Stimulated activated naive B cell treated with anti-CD40 and anti-IgM and Interleukin-4, amounts not matched to agents 10 μg/mL and 1 μg/mL and 100 μg/mL, for 72 hours (primary cell): ENCODE measurements at regions not wholly inside any gene's neighbourhood (a gene's known extent, or its start where the extent isn't known, plus 50 kb on each side); places are given as distances from the start of the nearest gene placed in this dataset.

ENCODE experiments used
- ATAC-seq, 2 donors: fragments of 150-1000 bp; cut with Tn5 transposase; replicated peaks; 2 replicates each; pipeline ENCODE4 v1.10.0; 2021; ENCODE audit warnings: moderate library complexity in 1 of 2
- DNase-seq: peaks from one replicate; pipeline ENCODE4 v3.0.0; 2021
- H3K27ac Mint-ChIP-seq: one replicate; pipeline ENCODE4 v1.8.0; 2022; ENCODE audit warnings: mild to moderate bottlenecking, mixed read lengths
- H3K27me3 Mint-ChIP-seq, 2 donors: one replicate each; pipeline ENCODE4 v1.8.0; 2022; ENCODE audit warnings: mixed read lengths in 2 of 2
- H3K36me3 Mint-ChIP-seq, 2 donors: one replicate each; pipeline ENCODE4 v1.8.0; 2022; ENCODE audit warnings: mixed read lengths in 2 of 2, mild to moderate bottlenecking in 1 of 2
- H3K4me1 Mint-ChIP-seq, 2 donors: one replicate each; pipeline ENCODE4 v1.8.0; 2022; ENCODE audit warnings: mixed read lengths in 2 of 2, mild to moderate bottlenecking in 1 of 2
- H3K4me3 Mint-ChIP-seq, 2 donors: one replicate each; pipeline ENCODE4 v1.8.0; 2022; ENCODE audit warnings: mild to moderate bottlenecking in 2 of 2, mixed read lengths in 2 of 2, moderate library complexity in 1 of 2
- H3K9me3 Mint-ChIP-seq, 2 donors: one replicate each; pipeline ENCODE4 v1.8.0; 2022; ENCODE audit warnings: mixed read lengths in 2 of 2, mild to moderate bottlenecking in 1 of 2

DNA sequence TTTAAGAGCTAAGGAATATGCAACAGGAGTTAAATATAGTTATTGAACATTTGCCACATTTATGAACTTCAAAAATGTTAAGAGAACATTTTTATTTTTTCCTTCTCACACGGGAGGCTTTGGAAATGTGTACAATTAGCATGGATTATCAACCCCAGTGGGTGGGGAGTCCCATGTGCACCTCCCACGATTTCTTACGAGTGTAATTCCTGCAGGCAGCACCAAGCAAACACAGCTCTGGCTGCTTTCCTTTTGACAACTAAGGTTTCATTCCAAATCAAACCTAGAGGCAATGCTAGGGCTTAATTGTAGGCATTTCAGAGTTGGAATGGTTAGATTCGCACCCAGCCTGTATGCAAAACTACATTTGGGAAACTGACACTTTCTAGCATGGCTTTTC lies 460.9 kb downstream of the METTL15 start:
- no peak for ATAC-seq
- no peaks in the 10 kb centered on the region for H3K9me3 Mint-ChIP-seq
- H3K36me3 Mint-ChIP-seq = no peaks in the 10 kb centered on the region
- no peaks in the 10 kb centered on the region for H3K4me1 Mint-ChIP-seq
- no peak overlapping the region for H3K4me3 Mint-ChIP-seq
- H3K27me3 Mint-ChIP-seq = no peaks in the 10 kb centered on the region
- no peak overlapping the region for H3K27ac Mint-ChIP-seq
- DNase-seq = no peak

GRCh38 chr11:28566339-28567089 lies 458.3 kb downstream of the METTL15 start:
- peak; percentile 10 for DNase-seq
- no peak overlapping the region for H3K4me3 Mint-ChIP-seq
- no peaks in the 10 kb centered on the region for H3K27me3 Mint-ChIP-seq
- H3K4me1 Mint-ChIP-seq = no peaks in the 10 kb centered on the region
- no peaks in the 10 kb centered on the region for H3K9me3 Mint-ChIP-seq
- ATAC-seq = peak; percentile 44 to 82
- no peak overlapping the region for H3K27ac Mint-ChIP-seq
- no peaks in the 10 kb centered on the region for H3K36me3 Mint-ChIP-seq

GRCh38 chr11:28559492-28559891 lies 451.3 kb downstream of the METTL15 start:
- H3K4me1 Mint-ChIP-seq = no peaks in the 10 kb centered on the region
- DNase-seq (no peak), ATAC-seq (no peak)
- H3K27me3 Mint-ChIP-seq = no peaks in the 10 kb centered on the region
- H3K4me3 Mint-ChIP-seq = no peak overlapping the region
- no peak overlapping the region for H3K27ac Mint-ChIP-seq
- no peaks in the 10 kb centered on the region for H3K36me3 Mint-ChIP-seq
- H3K9me3 Mint-ChIP-seq = peaks cover 4 to 7% of the 10 kb centered on the region in 2 donors

DNA sequence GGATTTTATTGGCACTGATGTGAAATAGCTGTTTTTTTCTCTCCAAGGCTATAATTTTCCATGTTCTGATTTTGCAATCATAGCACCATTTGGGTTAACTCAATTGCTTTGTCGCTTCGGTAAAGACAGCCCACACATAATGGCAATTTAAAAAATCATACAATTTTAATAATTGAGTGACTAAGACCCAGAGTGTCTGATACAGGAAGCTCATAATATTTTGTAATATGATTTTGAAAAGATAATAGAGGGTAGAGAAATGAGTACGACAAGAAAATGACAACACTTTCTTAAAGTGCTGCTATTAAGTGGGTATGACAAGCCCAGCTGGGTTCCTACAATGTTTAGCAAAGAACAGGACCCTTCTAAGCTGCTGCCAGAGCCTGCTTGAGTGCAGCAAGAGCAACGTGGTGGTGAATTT lies 439.1 kb downstream of the METTL15 start:
- Mint-ChIP-seq H3K36me3 (no peaks in the 10 kb centered on the region), H3K9me3 (peaks cover 2 to 3% of the 10 kb centered on the region in 2 donors), H3K4me1 (no peaks in the 10 kb centered on the region), H3K27me3 (no peaks in the 10 kb centered on the region), H3K27ac (no peak overlapping the region), H3K4me3 (no peak overlapping the region)
- ATAC-seq = no peak
- DNase-seq = no peak

DNA sequence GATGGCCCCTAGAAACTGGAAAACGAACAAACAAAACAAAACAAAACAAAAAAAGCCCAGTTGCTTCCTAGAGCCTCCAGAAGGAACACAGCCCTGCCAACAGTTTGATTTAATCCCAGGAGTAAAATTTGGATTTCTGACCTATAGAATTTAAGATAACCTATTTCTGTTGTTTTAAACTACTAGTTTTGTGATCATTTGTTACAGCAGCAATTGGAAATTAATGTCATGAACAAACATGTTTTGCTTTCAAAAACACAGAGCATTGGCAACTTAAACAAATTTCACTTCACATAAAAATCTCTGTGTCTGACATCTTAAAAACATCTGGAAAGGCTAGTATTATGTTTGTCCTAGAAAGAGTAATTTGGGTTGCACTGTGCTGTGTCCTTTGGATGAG lies 437.3 kb downstream of the METTL15 start:
- no peaks in the 10 kb centered on the region for H3K4me1 Mint-ChIP-seq
- no peak overlapping the region for H3K4me3 Mint-ChIP-seq
- H3K36me3 Mint-ChIP-seq = no peaks in the 10 kb centered on the region
- peaks cover 2 to 3% of the 10 kb centered on the region in 2 donors for H3K9me3 Mint-ChIP-seq
- no peaks in the 10 kb centered on the region for H3K27me3 Mint-ChIP-seq
- DNase-seq (no peak), ATAC-seq (no peak)
- no peak overlapping the region for H3K27ac Mint-ChIP-seq

DNA sequence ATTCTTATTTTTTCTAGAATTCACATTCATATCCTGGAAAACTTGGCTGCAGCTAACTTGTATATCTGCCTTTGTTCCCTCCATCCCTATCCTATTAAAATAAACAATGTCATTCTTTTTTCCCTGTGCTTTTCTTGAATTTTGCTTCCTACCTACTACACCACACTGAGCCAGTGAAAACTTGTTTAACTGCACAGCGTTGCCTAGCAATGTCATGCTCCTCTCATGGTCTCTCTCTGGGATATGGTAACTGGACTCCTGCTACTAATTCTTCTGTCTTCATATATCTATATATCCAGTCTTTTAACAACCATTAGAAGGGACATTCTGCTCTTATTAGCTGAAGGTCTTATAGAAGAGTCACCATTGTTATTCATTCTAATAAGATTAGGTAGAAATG lies 434.4 kb downstream of the METTL15 start:
- Mint-ChIP-seq H3K9me3 (peaks cover 2 to 3% of the 10 kb centered on the region in 2 donors), H3K4me3 (no peak overlapping the region), H3K36me3 (no peaks in the 10 kb centered on the region), H3K27me3 (no peaks in the 10 kb centered on the region), H3K27ac (no peak overlapping the region), H3K4me1 (no peaks in the 10 kb centered on the region)
- ATAC-seq = no peak
- DNase-seq = no peak

DNA sequence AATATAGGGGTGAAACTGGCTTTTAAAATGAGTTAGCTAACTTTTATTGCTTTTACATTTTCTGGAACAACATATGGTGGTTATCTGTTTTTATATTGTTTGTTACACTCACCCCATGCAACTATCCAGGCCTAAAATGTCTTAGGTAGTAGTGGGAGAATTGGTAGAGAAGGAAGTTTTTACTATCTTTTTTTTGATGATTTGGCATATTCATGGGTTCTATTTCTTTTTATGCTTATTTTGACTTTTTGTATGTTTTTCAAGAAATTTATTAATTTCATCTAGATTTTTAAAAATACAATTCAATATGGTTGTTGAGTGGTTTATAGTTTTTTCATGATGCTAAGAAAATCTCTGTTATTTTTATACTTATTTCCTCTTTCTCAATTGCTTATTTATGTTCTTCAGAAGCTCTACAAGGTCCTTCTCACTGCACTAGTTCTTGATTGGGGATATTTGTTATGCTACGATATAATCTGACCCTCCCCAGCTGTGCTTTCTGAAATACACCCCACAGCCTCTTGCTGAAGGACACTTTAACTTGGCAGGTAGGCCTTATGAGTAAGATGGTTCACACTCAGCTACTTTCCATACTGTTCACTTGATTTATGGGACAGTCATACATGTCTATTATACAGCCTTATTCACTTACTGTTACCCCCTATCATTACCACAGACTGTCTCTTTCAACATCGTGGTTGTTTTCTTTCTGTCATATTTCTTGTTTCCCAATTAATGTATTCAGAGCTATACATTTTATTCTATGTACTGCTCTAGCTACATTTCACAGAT lies 431.2 kb downstream of the METTL15 start:
- DNase-seq (no peak), ATAC-seq (no peak)
- H3K9me3 Mint-ChIP-seq = no peaks in the 10 kb centered on the region
- H3K27ac Mint-ChIP-seq = no peak overlapping the region
- H3K4me1 Mint-ChIP-seq = no peaks in the 10 kb centered on the region
- H3K4me3 Mint-ChIP-seq = no peak overlapping the region
- H3K27me3 Mint-ChIP-seq = no peaks in the 10 kb centered on the region
- no peaks in the 10 kb centered on the region for H3K36me3 Mint-ChIP-seq

DNA sequence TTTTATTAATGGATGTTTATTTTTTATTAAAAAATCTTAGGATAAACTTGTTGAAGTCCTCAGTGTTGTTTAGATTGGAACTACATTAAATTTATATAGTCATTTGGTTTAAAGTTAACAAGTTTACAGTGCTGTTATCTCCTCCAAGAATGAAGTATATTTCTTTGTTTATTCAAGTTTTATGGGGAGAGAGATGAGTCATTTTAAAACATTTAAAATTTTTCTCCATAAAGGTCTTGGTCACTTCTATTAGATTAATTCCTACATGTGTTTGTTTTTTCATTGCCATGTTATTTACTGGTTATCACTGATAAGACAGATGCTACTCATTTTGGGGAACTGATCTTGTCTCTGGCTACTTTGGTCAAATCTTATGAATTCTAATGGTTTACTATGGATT lies 429.6 kb downstream of the METTL15 start:
- Mint-ChIP-seq H3K27me3 (no peaks in the 10 kb centered on the region), H3K36me3 (no peaks in the 10 kb centered on the region), H3K4me1 (no peaks in the 10 kb centered on the region), H3K4me3 (no peak overlapping the region), H3K27ac (no peak overlapping the region), H3K9me3 (no peaks in the 10 kb centered on the region)
- ATAC-seq (no peak), DNase-seq (no peak)

DNA sequence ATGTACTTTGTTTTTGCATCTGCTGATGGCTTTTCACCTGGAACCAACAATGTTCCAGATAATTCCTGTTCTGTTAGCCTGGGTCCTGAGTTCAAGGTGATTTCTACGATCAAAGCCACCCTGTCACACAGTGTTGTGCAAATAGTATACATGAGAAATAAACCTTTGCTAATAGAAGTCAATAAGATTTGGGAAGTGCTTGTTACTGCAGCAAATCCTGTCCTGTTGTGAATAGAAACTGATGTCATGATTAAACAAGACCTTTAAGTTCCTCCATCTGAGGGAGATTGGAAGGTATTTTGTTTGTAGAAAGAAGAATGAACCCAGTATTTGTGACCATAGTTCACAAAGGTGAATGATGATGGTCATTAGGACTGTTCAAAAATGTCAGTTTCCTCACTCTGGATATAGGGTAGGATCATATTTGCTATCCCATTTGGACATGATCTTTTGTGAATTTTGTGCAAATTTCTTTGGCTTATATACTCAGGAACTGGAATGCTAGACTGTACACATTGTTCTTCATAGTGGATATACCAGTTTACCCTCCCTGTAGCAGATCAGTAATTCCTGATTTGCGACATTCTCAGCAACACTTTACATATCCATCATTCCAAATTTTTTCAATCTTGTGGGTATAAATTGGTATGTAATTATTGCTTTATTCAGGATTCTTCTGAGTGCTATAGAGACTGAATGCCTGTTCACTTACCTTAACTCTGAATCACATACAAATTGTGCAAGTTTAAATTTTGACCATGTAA lies 428.5 kb downstream of the METTL15 start:
- Mint-ChIP-seq H3K4me1 (no peaks in the 10 kb centered on the region), H3K36me3 (no peaks in the 10 kb centered on the region), H3K27ac (no peak overlapping the region), H3K9me3 (no peaks in the 10 kb centered on the region), H3K4me3 (no peak overlapping the region), H3K27me3 (no peaks in the 10 kb centered on the region)
- ATAC-seq (no peak), DNase-seq (no peak)

DNA sequence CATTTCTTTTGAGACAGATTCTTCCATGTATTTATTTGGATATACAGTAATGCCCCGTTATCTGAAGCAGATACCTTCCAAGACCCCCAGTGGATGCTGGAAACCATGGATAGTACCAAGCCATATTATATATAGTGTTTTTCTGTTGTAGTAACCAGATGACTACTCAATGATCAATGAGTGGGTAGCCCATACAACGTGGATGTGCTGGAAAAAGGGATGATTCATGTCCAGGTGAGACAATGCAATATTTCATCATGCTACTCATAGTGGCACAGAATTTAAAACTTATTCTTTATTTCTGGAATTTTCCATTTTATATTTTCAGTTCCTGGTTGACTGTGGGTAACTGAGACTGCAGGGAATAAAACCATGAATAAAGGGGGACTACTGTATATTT lies 427.5 kb downstream of the METTL15 start:
- H3K9me3 Mint-ChIP-seq = no peaks in the 10 kb centered on the region
- no peak overlapping the region for H3K4me3 Mint-ChIP-seq
- no peak for ATAC-seq
- H3K4me1 Mint-ChIP-seq = no peaks in the 10 kb centered on the region
- H3K27ac Mint-ChIP-seq = no peak overlapping the region
- no peaks in the 10 kb centered on the region for H3K36me3 Mint-ChIP-seq
- no peak for DNase-seq
- no peaks in the 10 kb centered on the region for H3K27me3 Mint-ChIP-seq

DNA sequence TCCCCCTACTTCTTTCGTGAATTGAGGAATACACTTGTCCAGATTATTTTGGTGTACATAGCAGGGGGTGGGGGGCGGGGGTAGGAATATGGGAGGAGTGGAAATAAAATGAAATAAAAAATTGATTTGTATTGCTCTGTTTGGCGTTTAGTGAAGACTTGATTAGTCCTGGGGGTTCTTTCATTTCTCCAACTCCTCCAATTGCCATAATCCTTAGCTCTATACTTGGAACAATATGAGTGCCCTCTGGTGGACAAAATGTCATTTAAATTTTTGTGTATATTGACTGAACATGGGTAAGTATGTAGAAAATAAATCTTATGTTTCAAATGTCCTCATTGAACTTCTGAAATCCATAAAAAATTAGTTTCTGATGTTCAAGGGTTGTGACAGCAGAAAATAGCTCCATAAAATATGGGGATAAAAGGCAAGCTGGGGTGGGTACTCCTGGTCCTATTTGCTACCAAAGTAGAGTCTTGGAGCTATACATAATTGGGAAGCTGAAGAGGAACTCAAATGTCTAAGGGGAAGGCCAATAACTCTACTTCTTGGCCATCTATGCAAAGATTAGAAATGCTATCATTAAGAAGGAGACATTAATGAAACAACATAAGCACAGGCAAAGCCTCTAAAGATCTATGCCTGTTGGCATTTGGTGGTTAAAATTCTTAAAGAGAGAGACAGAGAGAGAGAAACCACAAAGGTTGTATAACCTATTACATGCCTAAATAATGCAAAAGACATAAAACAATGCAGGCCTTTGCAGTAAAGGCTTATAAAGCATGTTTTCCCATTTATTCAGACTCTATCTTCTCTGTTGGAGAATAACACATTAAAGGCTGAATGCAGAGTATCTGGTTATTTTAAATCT lies 421.6 kb downstream of the METTL15 start:
- H3K27ac Mint-ChIP-seq = no peak overlapping the region
- DNase-seq = no peak
- no peaks in the 10 kb centered on the region for H3K27me3 Mint-ChIP-seq
- H3K36me3 Mint-ChIP-seq = peaks cover 0 to 4% of the 10 kb centered on the region in 2 donors
- H3K4me3 Mint-ChIP-seq = no peak overlapping the region
- peak in 1 of 2 donors; percentile 41 for ATAC-seq
- no peaks in the 10 kb centered on the region for H3K4me1 Mint-ChIP-seq
- H3K9me3 Mint-ChIP-seq = peaks cover 1 to 2% of the 10 kb centered on the region in 2 donors

- ATAC-seq = no peak
- Mint-ChIP-seq H3K27ac (no peak overlapping the region), H3K27me3 (no peaks in the 10 kb centered on the region), H3K4me3 (no peak overlapping the region), H3K36me3 (peaks cover 0 to 4% of the 10 kb centered on the region in 2 donors), H3K9me3 (peaks cover 4 to 8% of the 10 kb centered on the region in 2 donors), H3K4me1 (no peaks in the 10 kb centered on the region)
- no peak for DNase-seq
These were observed 420.9 kb downstream of the METTL15 start for GRCh38 chr11:28529046-28529445.

GRCh38 chr11:28528217-28528616 lies 420.0 kb downstream of the METTL15 start:
- peaks cover 0 to 4% of the 10 kb centered on the region in 2 donors for H3K36me3 Mint-ChIP-seq

GRCh38 chr11:28526406-28526751 lies 418.2 kb downstream of the METTL15 start:
- Mint-ChIP-seq H3K9me3 (peaks cover 7 to 15% of the 10 kb centered on the region in 2 donors), H3K4me3 (no peak overlapping the region), H3K27me3 (no peaks in the 10 kb centered on the region), H3K4me1 (no peaks in the 10 kb centered on the region), H3K27ac (no peak overlapping the region), H3K36me3 (peaks cover 0 to 4% of the 10 kb centered on the region in 2 donors)
- ATAC-seq (no peak), DNase-seq (no peak)

More at GRCh38 chr11:28528217-28528616, 420.0 kb downstream of the METTL15 start:
- H3K4me1 Mint-ChIP-seq = no peaks in the 10 kb centered on the region
- H3K27ac Mint-ChIP-seq = no peak overlapping the region
- DNase-seq = no peak
- no peaks in the 10 kb centered on the region for H3K27me3 Mint-ChIP-seq
- peaks cover 6 to 13% of the 10 kb centered on the region in 2 donors for H3K9me3 Mint-ChIP-seq
- no peak for ATAC-seq
- H3K4me3 Mint-ChIP-seq = no peak overlapping the region
